NCI-H1092 treated with DMSO at 0.1 percent for 48 hours (cell line): ENCODE measurements at regions not wholly inside any gene's neighbourhood (a gene's known extent, or its start where the extent isn't known, plus 50 kb on each side); places are given as distances from the start of the nearest gene placed in this dataset.
"Not testable (repeated sequence)": the region's sequence is repeated elsewhere in the genome, so short reads cannot be mapped to it uniquely, and the experiment has no call there.

Experiments used
- DNase-seq: peaks from one replicate; lab custom pipeline; 2025; lab: John Stamatoyannopoulos, UW

DNA sequence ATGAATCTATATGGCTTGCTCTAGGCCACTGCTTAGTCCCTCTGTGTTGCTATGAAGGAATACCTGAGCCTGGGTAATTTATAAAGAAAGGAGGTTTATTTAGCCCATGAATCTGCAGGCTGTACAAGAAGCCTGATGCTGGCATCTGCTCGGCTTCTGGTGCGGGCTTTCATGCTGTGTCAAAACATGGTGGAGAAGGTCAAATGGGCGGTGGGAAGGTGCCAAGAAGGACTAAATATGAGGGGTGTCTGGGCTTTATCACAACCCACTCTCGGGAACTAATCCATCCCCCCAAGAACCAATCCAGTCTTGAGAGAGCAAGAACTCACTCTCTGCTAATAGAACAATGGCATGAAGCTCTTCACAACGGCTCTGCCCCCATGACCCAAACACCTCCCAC, 481.6 kb downstream of the EIPR1 start:
- no peak for DNase-seq

DNA sequence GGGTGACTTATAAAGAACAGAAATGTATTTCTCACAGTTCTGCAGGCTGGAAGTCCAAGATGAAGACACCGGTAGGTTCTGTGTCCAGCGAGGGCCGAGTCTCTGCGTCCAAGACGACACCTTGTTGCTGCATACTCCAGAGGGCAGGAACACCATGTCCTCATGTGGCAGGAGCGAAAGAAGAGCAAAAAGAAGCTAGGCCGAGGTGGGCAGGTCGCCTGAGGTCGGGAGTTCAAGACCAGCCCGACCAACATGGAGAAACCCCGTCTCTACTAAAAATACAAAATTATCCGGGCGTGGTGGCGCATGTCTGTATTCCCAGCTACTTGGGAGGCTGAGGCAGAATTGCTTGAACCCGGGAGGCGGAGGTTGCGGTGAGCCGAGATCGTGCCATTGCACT, 483.6 kb downstream of the EIPR1 start:
- DNase-seq = not testable (repeated sequence)

DNA sequence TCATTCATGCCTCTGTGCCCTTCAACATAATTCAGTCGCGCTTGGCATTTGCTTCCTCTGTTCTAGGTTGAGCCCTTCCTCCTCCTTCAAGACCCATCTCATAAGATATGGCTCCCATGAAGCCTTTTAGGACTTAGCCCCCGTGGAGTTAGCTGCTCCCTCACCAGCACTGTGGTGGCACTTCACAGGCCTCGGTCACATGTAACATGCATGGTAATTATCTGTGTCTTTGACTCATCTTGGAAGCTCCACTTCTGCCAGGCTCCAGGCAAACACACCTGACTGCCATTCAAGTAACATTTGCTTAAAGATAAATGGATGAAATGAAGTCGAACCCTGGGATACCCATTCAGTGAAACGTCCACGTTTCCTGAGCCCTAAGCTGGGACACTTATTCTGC, 484.7 kb downstream of the EIPR1 start:
- no peak for DNase-seq

DNA sequence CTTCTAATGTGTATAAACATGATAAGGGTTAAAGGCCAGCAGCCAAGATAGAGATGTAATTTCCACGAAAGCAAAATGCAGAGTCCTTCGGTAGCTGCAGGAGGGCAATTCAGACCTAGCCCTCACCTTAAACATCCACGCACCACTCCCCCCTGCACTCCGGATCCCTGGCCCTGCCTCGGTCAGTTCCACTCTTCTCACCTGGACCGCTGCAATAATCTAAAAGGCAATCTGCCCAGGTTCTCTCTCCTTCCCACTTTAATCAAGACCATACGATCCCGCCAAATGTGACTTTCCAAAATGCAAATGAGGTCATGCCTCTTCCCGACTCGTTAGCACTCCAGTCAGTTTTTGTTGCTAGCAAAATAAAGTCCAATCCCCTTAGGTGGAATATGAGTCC, 485.2 kb downstream of the EIPR1 start:
- no peak for DNase-seq

DNA sequence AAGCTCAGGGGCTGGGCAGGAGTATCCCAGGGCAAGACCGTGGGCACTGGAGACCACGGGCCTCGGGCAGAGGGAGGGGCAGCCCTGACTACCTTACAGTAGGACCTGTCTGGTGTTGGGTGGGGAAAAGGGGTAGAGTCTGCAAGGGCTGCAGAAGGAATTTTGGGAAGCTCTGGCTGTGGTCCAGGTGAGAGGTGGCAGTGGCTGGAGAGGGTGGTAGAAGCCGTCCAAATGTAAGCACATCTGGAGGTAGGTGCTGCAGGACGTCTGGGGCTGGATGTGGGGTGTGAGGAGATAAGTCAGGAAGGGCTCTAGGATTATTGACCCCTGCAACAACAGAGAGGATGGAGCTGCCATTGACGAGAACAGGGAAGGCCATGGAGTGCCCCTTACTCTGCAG, 486.7 kb downstream of the EIPR1 start:
- DNase-seq = no peak

DNA sequence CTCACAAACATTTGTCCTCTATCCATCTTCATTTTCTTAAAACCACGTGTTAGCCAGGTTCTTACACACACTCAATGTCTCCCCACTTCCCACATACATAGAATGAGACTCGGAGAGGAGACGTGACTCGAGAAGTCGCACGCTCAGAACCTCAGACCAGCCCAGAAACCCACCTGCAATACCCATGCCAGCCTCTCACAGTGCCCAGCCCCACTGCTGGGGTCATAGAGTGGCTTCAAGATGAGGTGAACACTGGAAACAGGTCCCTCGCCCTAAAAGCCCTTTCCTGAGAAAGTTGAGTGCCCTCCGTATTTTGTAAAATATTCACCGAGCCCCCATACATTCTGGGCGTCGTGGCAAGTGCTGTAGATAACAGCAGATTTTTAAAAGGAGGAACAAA, 487.4 kb downstream of the EIPR1 start:
- no peak for DNase-seq

DNA sequence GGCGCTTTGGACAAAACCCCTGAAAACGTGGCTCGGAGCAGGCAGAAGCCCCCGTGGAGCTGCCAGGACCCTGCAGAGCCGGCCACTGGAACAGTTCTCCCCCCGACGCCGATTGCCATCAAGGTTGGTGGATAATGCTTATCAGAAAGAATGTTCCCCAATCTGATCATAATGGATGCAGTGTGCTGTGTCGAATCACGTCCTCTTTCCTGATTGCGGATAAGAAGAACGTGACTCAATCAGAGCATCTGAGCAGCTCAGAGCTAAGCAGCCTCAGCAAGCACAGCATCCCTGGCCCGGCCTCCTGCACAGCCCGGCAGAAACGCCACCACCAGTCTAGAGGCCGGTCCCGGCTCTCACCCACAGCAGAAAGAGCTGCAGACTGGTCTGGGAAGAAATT, 488.0 kb downstream of the EIPR1 start:
- DNase-seq = no peak

DNA sequence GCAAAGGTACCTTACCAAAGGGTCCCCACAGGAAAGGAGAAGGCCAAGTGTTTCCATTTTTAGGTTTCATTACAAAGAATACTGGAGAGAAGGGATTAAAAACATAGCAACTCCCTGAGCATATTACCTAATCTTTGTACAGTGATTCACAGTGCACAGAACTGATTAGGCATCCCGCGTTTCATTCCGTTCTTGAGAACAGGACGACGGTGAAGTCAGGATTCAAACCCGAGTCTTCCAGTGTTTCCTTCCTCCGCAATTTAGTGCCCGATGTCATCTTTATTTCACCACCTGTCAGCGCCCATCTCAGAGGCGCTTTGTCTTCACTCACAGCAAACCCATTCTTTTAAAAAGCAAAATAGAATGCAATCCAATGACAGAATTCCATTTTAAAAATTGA, 488.5 kb downstream of the EIPR1 start:
- DNase-seq = no peak

DNA sequence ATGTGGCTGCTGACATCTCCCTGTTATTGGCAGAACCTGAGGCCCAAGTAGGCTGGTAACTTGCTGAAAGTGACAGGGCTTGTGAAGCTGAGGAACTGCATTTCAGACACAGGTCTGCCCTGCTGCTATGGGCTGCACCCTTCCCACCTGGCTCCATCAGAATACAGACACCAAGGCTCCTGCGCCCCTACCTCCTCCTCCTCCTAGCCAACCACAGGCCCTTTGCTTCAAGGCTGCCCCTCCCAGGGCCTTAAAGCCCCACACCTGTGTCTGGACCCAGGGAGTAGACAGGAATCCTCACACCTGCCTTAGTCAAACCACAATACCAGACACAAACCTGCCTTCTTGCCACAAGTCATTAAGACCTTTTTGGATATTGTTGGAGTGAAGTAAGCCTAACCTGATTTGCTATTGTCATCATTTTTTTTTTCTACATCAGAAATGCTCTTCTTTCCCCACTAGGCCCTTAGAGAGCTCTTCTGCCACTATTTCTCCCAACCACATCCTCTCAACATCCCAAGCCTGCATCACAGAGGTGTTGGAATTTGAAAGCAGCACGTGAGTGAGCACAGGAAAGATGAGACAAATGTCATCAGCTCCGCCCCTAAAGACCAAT, 489.7 kb downstream of the EIPR1 start:
- DNase-seq = no peak

DNA sequence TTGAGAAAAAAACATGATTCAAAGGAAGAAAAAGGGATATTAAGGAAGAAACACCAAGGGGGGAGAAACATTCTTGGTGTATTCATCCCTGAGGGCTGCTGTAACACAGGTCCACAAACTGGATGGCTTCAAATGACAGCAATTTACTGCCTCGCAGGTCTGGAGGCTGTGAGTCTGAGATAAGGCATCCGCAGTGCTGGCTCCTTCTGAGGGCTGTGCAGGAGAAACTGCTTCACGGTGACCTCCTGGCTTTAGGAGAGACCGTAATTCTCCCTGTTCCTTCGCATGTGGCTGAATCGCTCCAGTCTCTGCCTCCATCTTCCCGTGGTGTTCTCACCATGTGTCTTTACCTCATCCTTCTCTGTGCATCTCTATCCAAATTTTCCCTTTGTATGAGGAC, 490.7 kb downstream of the EIPR1 start:
- DNase-seq = no peak

DNA sequence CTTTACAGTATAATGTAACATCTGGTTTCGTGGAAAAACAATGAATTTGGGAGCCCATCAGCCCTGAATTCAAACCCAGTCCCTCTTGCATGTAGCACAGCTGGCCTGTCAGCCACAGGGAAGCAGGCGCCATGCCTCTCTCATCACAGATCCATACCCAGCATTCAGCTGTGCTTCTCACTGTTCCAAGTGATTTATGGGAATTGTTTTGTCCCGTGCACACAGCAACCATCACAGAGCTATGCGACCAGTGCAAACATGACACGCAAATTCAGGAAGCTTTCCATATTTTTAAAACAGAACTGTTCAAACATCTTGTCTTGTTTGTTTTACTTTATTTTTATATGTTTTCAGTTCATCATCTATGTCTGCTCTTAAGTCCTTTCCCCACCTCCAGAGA, 496.1 kb downstream of the EIPR1 start:
- DNase-seq = no peak

DNA sequence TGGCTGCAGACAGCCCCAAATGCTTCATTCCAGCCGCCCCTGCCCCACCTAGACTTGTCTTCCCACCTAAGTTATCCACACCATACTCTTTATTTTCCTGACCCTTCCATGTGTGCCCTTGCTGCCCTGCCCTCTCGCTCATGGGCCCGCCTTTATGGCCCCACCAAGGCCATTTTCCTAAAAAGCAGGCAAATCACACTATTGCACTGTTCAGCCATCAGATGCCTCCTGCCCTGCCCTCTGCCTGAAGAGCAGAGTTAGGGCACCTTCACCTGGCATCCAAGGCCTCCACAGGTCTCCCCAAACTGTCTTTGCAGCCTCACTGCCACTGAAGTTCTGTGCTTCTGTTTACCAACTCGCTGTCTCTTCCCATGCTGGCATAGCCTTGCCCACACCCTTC, 496.7 kb downstream of the EIPR1 start:
- no peak for DNase-seq

DNA sequence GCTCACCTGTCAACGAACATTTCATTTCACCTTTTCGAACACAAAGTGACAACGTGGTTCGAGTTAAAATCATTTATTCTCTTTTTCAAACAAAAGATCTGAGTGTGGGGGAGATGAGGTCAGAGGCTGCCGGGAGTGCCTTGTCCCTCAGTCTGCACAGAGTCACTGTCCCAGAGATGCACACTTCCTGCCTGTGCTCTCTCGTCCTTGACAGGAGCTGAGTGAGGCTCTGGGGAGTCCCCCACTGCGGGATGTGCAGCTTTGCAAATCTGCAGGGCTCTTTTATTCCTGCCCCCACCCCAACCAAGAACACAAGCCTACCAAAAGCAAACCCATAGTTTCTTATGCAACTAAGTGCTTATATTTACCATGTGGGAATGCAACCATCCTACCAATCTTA, 497.8 kb downstream of the EIPR1 start:
- no peak for DNase-seq

DNA sequence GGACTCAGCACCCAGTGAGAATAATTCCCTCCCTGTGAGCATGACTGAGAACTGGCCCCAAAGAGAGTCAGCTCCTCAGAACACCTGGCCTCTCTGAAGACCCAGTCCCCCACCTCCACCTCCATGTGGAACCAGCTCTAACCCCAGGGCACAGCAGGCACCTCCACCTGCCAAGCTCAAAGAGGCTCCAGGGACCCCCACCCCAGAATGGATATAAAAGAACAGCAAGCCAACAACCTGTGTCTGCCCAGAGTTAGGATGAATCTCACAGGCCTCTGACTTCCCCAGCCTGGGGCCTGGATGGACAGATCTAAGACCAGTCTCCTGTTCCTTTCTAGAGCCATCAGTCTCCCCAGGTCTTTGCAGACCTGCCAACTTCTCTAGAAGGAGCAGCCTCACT, 498.5 kb downstream of the EIPR1 start:
- no peak for DNase-seq

DNA sequence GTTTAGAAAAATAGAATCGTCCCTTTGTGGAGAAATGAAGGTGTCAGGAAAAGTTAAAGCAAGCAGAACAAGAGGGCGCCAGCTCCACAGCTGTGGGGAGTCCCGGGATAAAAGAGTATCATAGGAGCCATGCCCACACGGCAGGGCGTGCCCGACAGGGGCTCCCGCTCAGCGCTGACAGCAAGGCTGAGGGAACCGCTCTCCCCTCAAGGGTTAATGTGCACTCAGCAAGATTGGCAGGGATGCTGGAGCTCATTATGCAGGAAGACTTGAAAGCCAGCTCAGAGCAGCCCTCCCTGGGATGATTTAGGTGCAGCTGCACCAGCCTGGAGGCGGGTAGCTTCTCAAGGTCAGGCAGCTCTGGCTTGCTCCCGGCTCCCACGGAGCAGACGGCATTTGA, 500.2 kb downstream of the EIPR1 start:
- no peak for DNase-seq

DNA sequence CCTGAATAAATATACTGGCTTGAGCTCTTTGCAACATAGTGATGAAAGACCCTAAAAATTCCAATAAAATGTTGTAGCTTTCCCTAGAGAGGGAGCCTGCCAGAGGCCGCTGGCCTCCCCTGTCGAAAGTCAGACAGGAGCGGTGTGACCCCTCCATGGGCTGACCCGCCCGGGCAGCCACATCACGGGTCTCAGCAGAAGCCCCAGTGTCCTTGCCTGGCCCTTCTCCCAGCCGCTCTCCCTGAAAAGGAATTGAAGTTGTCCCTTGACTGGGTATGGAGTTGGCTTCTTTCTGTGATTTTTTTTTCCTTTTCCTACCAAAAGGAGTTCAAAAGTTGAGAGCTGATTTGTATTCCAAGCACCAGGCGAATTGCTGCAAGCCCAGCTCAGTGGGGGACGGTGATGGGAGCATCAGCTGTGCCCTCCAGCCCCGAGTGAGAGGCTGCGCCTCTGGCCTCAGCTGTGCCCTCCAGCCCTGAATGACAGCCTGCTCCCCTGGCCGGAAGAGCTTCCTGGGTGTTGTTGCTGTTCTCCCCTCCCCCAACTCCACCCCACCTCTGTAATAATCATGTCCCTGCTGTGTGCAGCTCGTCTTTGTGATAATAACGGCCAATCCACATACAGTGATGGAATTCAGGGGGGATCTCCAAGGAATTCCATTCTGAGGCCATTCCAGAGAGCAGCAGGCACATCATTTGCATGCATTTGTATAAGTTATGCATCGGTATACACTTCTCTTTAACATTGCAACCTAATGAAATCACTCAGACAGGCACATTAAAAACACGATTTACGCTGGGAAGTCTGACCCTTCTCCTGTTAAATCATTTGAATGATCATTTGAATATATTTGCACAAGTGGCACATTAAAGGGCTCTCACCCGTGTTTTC, 501.0 kb downstream of the EIPR1 start:
- DNase-seq = no peak

DNA sequence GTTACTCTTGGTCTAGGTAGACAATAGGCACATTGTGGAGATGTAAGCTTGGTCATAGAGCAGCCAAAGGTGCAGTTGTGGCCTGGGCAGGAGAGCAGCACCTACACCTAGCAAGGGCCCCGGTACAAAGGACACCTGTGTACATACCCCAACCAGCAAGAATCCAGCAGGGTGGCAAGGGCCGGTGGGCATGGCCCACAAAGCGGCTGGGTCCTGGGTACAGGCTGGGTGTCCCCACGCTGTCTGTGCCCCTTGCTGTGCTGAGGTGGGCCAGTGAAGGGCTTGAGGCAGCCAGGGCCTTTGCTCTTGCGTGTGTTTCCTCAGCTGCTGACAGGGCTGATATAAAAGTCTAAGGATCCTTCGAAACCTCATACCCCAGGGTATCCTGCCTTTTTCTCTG, 501.8 kb downstream of the EIPR1 start:
- no peak for DNase-seq

DNA sequence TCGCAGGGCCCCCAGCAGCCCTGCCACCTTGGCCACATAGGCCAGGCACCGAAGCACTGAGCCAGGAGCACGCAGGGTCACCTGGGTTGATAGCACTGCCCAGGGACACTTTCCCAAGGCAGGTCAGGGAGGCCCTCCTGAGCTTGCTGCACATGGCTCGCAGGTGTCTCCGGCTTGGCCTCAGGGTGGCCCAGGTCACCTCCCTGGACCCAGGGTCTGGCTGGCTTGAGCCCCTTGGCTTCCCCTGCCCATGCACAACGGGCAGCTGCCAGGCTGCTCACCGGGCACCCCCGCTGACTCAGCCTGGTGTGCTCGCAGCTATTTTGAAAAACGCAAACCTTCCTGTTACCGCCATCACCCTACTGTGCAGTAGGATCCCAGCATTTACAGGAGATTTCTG, 502.3 kb downstream of the EIPR1 start:
- no peak for DNase-seq

DNA sequence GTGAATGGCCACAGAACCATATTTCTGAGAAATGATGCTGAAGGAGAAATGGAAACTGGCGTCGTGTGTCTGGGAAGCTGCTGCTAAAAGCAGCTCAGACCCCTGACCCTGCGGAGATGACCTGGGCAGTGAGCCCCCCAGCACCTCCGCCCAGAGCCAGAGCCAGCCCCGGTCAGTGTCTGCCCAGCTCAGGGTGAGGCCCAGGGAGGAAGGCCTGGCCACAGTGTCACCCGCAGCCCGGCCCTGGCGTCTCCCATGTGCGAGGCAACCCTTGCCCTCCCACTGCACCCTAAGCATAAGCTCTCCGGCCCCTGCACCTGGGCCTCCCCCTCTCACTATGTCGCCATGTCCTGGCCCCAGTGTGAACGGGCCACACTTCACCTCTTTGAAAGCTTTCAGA, 502.8 kb downstream of the EIPR1 start:
- no peak for DNase-seq

DNA sequence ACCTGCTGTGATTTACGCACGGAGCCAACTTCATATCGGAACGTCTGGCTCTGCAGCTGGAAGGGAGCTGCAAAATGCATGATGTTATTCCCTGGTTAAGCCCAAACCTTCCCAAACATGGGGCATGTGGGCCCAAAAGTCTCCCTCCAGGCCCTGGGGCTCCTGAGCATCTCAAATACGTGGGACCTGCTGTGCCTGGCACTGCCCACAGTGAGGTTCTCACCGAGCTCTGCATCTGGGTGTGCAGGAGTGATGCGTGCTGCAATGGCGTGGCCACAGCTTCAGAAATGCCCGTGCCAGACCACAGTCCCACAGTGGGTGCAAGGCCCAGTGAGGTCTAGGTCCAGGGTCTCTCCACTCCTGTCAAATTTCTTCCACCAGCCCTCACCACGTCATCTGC, 503.3 kb downstream of the EIPR1 start:
- no peak for DNase-seq

DNA sequence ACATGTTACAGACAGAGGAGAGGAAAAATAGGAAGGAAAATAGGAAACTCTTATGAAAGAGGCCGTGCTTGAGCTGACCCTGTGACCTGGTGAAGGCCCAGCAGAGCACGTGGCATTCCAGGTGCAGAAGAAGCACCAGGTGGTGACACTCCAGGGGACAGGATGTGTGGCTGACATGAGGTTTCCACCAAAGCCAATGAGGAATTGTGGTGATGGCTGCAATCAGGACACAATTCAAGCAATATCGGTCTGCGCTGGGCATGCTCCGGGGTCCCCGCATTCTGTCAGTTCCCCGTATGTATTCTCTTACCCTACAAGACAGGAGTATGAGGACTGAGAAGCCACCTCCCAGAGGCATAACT, 504.2 kb downstream of the EIPR1 start:
- DNase-seq = no peak

DNA sequence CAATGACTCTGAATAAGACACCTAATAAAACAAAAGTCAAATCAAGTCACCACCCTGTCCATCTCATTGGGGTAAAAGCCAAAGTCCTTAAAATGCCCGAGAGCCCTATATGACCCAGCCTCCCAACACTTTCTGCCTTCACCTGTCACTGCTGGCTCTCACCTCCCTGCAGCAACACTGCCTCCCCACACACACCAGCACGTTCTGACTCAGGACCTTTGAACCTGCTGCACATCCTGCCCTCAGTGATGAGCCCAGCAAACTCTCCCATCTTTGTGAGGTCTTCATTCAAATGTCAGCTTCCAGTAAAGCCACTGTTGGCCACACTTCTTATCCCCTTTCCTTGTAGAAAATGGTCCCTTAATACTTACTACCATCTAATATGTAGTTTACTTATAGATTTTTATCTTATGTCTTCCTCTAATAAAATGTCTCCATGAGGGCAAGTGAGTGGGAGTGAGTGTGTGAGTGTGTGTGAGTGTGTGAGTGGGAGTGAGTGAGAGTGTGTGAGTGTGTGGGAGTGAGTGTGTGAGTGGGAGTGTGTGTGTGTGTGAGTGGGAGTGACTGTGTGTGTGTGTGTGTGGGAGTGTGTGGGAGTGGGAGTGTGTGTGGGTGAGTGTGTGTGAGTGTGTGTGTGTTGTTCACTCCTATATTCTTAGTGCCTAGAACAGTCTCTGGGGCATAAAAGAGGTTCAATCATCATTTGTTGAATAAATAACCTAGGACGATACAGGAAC, 504.7 kb downstream of the EIPR1 start:
- no peak for DNase-seq

DNA sequence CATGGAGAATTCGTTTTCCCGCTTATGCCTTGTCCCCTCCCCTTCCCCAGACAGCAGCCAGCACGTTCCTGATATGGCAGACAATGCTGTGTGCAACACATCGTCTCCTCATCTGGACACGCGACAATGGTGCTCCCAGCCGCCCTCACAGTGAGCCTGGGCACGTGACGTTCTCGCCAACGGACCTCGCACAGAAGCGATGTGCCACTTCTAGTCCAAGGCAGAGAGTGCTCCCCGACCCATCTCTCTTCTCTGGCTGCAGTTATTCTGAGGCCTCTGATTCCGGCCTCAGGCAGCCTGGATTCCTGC, 505.4 kb downstream of the EIPR1 start:
- no peak for DNase-seq
